OCI-LY3 (cell line): ENCODE measurements at regions not wholly inside any gene's neighbourhood (a gene's known extent, or its start where the extent isn't known, plus 50 kb on each side); places are given as distances from the start of the nearest gene placed in this dataset.
"Not testable (repeated sequence)": the region's sequence is repeated elsewhere in the genome, so short reads cannot be mapped to it uniquely, and the experiment has no call there.

Experiments
- EZH2phosphoT487 ChIP-seq: fragments of 200-600 bp; shearing (Covaris generic); IDR thresholded peaks from 2 replicates; pipeline ENCODE4 v1.6.1; 2018; ENCODE audit warnings: antibody characterized with exemption, mixed run types, low read depth
- TF ChIP-seq, protein P1 (sequence below): fragments of 200-600, 300-600 bp; sonication (generic); IDR thresholded peaks from 2 replicates; pipeline ENCODE4 v1.5.1; 2014; ENCODE audit warnings: antibody characterized with exemption, low read length, low read depth

DNA sequence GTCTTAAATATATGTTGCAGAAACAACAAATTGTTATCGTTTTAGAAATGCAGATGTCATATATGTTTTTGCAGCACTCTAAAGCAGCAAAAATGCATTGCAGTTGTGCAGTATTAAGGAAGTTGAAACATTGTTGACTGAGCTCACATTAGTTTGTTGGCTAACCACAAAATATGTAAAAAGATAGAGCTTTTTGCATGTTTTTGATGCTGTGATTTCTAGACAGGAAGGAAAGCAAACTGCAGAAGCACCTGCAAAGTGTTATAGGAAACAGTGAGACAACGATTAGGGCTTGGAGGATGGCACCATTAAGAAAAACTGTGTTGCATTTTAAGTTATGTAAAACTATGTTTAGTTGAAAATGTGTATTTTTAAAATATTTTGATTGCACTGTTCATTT, 366.7 kb downstream of the SRGAP2C start:
- TF ChIP-seq, protein P1, sequence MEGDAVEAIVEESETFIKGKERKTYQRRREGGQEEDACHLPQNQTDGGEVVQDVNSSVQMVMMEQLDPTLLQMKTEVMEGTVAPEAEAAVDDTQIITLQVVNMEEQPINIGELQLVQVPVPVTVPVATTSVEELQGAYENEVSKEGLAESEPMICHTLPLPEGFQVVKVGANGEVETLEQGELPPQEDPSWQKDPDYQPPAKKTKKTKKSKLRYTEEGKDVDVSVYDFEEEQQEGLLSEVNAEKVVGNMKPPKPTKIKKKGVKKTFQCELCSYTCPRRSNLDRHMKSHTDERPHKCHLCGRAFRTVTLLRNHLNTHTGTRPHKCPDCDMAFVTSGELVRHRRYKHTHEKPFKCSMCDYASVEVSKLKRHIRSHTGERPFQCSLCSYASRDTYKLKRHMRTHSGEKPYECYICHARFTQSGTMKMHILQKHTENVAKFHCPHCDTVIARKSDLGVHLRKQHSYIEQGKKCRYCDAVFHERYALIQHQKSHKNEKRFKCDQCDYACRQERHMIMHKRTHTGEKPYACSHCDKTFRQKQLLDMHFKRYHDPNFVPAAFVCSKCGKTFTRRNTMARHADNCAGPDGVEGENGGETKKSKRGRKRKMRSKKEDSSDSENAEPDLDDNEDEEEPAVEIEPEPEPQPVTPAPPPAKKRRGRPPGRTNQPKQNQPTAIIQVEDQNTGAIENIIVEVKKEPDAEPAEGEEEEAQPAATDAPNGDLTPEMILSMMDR: not testable (repeated sequence)
- not testable (repeated sequence) for TF ChIP-seq EZH2phosphoT487
